ENCODE measurements at regions not wholly inside any gene's neighbourhood (a gene's known extent, or its start where the extent isn't known, plus 50 kb on each side); places are given as distances from the start of the nearest gene placed in this dataset.

- H3K9me3 ChIP-seq, result no peaks in the 10 kb centered on the region
- H3K4me3 ChIP-seq, result no peak overlapping the region
- H3K4me1 ChIP-seq, result no peaks in the 10 kb centered on the region
- no peaks in the 10 kb centered on the region for H3K27me3 ChIP-seq
- no peaks in the 10 kb centered on the region for H3K36me3 ChIP-seq
- DNase-seq (ENCODE audit: low spot score), result no peak
- TF ChIP-seq, protein P1, sequence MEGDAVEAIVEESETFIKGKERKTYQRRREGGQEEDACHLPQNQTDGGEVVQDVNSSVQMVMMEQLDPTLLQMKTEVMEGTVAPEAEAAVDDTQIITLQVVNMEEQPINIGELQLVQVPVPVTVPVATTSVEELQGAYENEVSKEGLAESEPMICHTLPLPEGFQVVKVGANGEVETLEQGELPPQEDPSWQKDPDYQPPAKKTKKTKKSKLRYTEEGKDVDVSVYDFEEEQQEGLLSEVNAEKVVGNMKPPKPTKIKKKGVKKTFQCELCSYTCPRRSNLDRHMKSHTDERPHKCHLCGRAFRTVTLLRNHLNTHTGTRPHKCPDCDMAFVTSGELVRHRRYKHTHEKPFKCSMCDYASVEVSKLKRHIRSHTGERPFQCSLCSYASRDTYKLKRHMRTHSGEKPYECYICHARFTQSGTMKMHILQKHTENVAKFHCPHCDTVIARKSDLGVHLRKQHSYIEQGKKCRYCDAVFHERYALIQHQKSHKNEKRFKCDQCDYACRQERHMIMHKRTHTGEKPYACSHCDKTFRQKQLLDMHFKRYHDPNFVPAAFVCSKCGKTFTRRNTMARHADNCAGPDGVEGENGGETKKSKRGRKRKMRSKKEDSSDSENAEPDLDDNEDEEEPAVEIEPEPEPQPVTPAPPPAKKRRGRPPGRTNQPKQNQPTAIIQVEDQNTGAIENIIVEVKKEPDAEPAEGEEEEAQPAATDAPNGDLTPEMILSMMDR (IDR thresholded peaks at IDR 0.05), result no peak
- H3K27ac ChIP-seq, result no peak overlapping the region
These were observed 133.2 kb upstream of the ZBTB40 start for GRCh38 chr1:22318279-22318981.

GRCh38 chr1:22319608-22320007 lies 132.0 kb upstream of the ZBTB40 start:
- H3K4me1 ChIP-seq, result no peaks in the 10 kb centered on the region
- DNase-seq (ENCODE audit: low spot score), result no peak
- H3K27me3 ChIP-seq, result no peaks in the 10 kb centered on the region
- no peaks in the 10 kb centered on the region for H3K36me3 ChIP-seq
- H3K9me3 ChIP-seq, result no peaks in the 10 kb centered on the region
- H3K27ac ChIP-seq, result no peak overlapping the region
- H3K4me3 ChIP-seq, result no peak overlapping the region
- TF ChIP-seq, protein P1 (IDR thresholded peaks at IDR 0.05), result no peak

DNA sequence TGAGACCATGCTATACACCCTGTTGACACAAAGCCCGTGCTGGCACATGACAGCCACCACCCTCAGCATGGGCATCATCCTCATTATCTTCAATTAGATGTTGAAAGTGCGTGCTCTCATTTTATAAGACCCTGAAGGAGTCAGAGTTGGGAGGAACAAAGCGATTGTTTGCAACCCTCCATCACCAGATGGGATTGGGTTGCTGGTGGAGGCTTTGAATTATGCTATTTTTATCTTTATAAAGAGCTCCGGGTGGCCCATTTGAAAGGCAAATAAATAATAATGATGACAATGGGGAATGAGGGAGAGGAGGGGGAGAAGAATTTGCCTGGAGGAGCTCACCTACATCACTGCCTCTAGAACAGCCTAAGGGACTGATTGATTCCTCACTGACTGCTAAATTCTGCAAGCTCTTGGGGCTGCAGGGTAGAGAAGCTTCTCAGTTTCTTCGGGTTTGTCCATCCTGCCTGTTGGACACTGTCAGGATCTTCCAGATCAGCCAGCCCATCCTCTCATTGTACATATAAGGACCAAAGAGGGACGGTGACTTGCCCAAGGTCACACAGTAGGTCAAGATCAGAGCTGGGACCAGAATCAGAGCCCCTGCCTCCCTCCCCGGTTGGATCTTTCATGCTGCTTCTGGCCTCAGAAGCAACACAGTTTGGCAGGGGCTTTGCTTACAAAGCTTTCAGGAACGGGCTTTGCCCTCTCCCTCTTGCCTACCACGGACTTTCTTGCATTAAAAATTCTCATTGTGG lies 130.9 kb upstream of the ZBTB40 start:
- no peak overlapping the region for H3K27ac ChIP-seq
- H3K4me3 ChIP-seq, result no peak overlapping the region
- TF ChIP-seq, protein P1 (IDR thresholded peaks at IDR 0.05), result no peak
- no peaks in the 10 kb centered on the region for H3K4me1 ChIP-seq
- peak; percentile 40 for DNase-seq (ENCODE audit: low spot score)
- no peaks in the 10 kb centered on the region for H3K36me3 ChIP-seq
- H3K27me3 ChIP-seq, result no peaks in the 10 kb centered on the region
- no peaks in the 10 kb centered on the region for H3K9me3 ChIP-seq

- Histone ChIP-seq H3K9me3 (no peaks in the 10 kb centered on the region), H3K36me3 (no peaks in the 10 kb centered on the region), H3K27ac (no peak overlapping the region), H3K4me1 (no peaks in the 10 kb centered on the region), H3K4me3 (no peak overlapping the region), H3K27me3 (no peaks in the 10 kb centered on the region)
- DNase-seq (ENCODE audit: low spot score), result no peak
- TF ChIP-seq, protein P1 (IDR thresholded peaks at IDR 0.05), result no peak
These were observed 129.7 kb upstream of the ZBTB40 start for GRCh38 chr1:22321917-22322316.

DNA sequence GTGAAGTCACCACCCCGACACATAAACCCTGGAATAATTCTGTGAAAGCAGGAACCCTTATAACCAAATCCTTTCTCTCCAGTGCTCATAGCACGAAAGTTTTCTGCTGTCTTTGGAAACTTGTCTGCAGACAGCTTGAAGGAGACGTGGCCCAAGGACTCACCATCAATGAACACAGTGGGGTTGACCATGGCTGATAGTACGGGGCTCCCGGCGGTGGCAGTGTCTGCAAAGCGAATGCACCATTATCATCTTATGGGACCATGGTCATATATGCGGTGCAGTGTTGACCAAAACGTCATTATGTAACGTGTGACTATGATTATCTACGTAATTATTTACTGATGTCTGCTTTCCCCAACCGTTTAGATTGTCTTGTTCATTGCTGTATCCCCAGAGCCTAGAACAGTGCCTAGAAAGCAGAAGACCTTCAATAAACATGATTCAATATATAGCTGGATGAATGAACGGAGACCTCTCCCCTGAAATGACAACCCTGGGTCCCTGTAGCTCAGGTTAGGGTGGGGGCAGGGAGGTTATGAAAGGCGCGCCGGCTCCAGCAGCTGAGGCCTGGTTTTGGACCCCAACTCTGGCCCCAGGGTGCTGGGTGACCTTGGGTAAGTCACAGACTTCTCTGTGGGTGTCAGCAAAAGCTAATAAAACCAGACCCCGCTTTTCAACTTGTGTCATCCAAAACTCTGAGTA lies 128.4 kb upstream of the ZBTB40 start:
- no peak overlapping the region for H3K4me3 ChIP-seq

More for the DNA sequence above, 128.4 kb upstream of the ZBTB40 start:
- Histone ChIP-seq H3K27me3 (no peaks in the 10 kb centered on the region), H3K36me3 (no peaks in the 10 kb centered on the region), H3K9me3 (no peaks in the 10 kb centered on the region), H3K4me1 (no peaks in the 10 kb centered on the region), H3K27ac (no peak overlapping the region)
- TF ChIP-seq, protein P1 (IDR thresholded peaks at IDR 0.05), result no peak
- no peak for DNase-seq (ENCODE audit: low spot score)
